SK-N-SH treated with all-trans-retinoic acid at 6 μM for 48 hours (cell line): ENCODE measurements at regions not wholly inside any gene's neighbourhood (a gene's known extent, or its start where the extent isn't known, plus 50 kb on each side); places are given as distances from the start of the nearest gene placed in this dataset.

ENCODE experiments used
- CSRNP3 ChIP-seq: fragments of 250-450 bp; sonication (Bioruptor Pico); IDR thresholded peaks from 2 replicates; pipeline ENCODE4 v1.5.1; 2021; ENCODE audit warnings: mild to moderate bottlenecking, moderate library complexity
- SNAI2 ChIP-seq: fragments of 250-450 bp; sonication (Bioruptor Pico); IDR thresholded peaks from 2 replicates; pipeline ENCODE4 v1.5.0; 2020; ENCODE audit warnings: mild to moderate bottlenecking, moderate library complexity
- TCF4 ChIP-seq: fragments of 250-450 bp; sonication (Bioruptor Pico); IDR thresholded peaks from 2 replicates; pipeline ENCODE4 v1.8.0; 2021; ENCODE audit warnings: mild to moderate bottlenecking, moderate library complexity, borderline replicate concordance
- ZFP3 ChIP-seq: fragments of 250-450 bp; sonication (Bioruptor Pico); IDR thresholded peaks from 2 replicates; pipeline ENCODE4 v1.5.0; 2020; ENCODE audit warnings: mild to moderate bottlenecking, moderate library complexity
- TF ChIP-seq, protein P1 (sequence below): fragments of 250-450 bp; sonication (Bioruptor Pico); IDR thresholded peaks from 2 replicates; pipeline ENCODE4 v1.5.1; 2020; ENCODE audit warnings: low read depth, mild to moderate bottlenecking, moderate library complexity

DNA sequence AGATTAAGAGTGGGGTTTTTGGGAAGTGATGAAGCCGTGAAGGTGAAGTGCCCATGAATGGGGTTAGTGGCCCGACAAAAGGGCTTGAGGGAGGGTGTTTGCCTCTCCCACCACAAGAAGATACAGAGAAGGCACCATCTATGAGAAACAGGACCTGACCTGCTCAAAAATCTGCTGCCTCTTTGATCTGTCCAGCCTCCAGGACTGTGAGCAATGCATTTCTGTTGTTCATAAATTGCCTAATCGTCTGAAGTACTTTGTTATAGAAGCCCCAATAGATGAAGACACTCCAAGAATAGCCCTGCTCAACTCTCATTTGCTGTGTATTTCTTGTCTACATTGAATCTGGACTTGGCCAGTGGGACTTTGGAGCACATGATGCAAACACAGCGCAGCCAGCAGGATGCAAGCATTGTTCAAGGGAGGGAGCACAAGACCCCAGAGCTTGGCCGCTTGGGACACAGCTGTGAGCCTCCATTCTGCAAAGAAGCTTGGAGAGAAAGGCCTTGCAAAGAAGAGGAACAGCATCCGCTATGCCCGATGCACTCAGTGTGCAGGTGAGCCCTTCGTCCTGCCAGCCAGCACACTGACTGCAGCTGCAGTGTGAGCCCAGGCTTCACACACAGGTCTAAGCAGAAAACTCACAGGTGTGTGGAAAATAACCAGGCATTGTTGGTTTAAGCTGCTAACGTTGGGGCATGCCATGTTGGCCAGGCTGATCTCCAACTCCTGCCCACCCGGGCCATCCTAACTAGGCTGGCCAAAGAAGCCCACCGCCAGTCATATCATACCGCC, 73.2 kb upstream of the KLF6 start:
- TF ChIP-seq CSRNP3 (CRISPR knock-in tag) (no peak), TCF4 (CRISPR knock-in tag) (no peak), ZFP3 (CRISPR knock-in tag) (no peak), SNAI2 (no peak)
- TF ChIP-seq, protein P1, sequence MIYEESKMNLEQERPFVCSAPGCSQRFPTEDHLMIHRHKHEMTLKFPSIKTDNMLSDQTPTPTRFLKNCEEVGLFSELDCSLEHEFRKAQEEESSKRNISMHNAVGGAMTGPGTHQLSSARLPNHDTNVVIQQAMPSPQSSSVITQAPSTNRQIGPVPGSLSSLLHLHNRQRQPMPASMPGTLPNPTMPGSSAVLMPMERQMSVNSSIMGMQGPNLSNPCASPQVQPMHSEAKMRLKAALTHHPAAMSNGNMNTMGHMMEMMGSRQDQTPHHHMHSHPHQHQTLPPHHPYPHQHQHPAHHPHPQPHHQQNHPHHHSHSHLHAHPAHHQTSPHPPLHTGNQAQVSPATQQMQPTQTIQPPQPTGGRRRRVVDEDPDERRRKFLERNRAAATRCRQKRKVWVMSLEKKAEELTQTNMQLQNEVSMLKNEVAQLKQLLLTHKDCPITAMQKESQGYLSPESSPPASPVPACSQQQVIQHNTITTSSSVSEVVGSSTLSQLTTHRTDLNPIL: no peak
